ENCODE measurements at regions not wholly inside any gene's neighbourhood (a gene's known extent, or its start where the extent isn't known, plus 50 kb on each side); places are given as distances from the start of the nearest gene placed in this dataset.
"Not testable (repeated sequence)": the region's sequence is repeated elsewhere in the genome, so short reads cannot be mapped to it uniquely, and the experiment has no call there.

GRCh38 chr12:60529723-60530122 lies 933.9 kb downstream of the SLC16A7 start:
- no peak overlapping the region for H3K27ac ChIP-seq (ENCODE audit: low read depth, low read length)
- no peaks in the 10 kb centered on the region for H3K4me1 ChIP-seq (ENCODE audit: control insufficient read depth in 3 of 3, insufficient read depth in 3 of 3, low read length in 3 of 3)
- H3K4me3 ChIP-seq (ENCODE audit: low read length in 3 of 3), result no peak overlapping the region
- no peaks in the 10 kb centered on the region for H3K9me3 ChIP-seq (ENCODE audit: control insufficient read depth in 3 of 3, low read length in 3 of 3)
- H3K27me3 ChIP-seq (ENCODE audit: control insufficient read depth in 3 of 3, insufficient read depth in 3 of 3, low read length in 3 of 3), result no peaks in the 10 kb centered on the region
- no peak overlapping the region for H3K9ac ChIP-seq (ENCODE audit: low read depth in 1 of 3, low read length in 3 of 3)
- H3K36me3 ChIP-seq (ENCODE audit: control insufficient read depth in 3 of 3, insufficient read depth in 3 of 3, low read length in 3 of 3), result no peaks in the 10 kb centered on the region

GRCh38 chr12:60535363-60535762 lies 939.5 kb downstream of the SLC16A7 start:
- H3K4me1 ChIP-seq (ENCODE audit: control insufficient read depth in 3 of 3, insufficient read depth in 3 of 3, low read length in 3 of 3), result no peaks in the 10 kb centered on the region
- no peak overlapping the region for H3K27ac ChIP-seq (ENCODE audit: low read depth, low read length)
- H3K4me3 ChIP-seq (ENCODE audit: low read length in 3 of 3), result no peak overlapping the region
- no peak overlapping the region for H3K9ac ChIP-seq (ENCODE audit: low read depth in 1 of 3, low read length in 3 of 3)
- H3K9me3 ChIP-seq (ENCODE audit: control insufficient read depth in 3 of 3, low read length in 3 of 3), result no peaks in the 10 kb centered on the region
- H3K36me3 ChIP-seq (ENCODE audit: control insufficient read depth in 3 of 3, insufficient read depth in 3 of 3, low read length in 3 of 3), result no peaks in the 10 kb centered on the region
- H3K27me3 ChIP-seq (ENCODE audit: control insufficient read depth in 3 of 3, insufficient read depth in 3 of 3, low read length in 3 of 3), result no peaks in the 10 kb centered on the region

- Histone ChIP-seq H3K4me3 (ENCODE audit: low read length in 3 of 3) (no peak overlapping the region), H3K9me3 (ENCODE audit: control insufficient read depth in 3 of 3, low read length in 3 of 3) (no peaks in the 10 kb centered on the region), H3K27ac (ENCODE audit: low read depth, low read length) (no peak overlapping the region), H3K9ac (ENCODE audit: low read depth in 1 of 3, low read length in 3 of 3) (no peak overlapping the region), H3K27me3 (ENCODE audit: control insufficient read depth in 3 of 3, insufficient read depth in 3 of 3, low read length in 3 of 3) (no peaks in the 10 kb centered on the region), H3K4me1 (ENCODE audit: control insufficient read depth in 3 of 3, insufficient read depth in 3 of 3, low read length in 3 of 3) (no peaks in the 10 kb centered on the region), H3K36me3 (ENCODE audit: control insufficient read depth in 3 of 3, insufficient read depth in 3 of 3, low read length in 3 of 3) (no peaks in the 10 kb centered on the region)
Observed at GRCh38 chr12:60539592-60539991, 943.8 kb downstream of the SLC16A7 start.

GRCh38 chr12:60568914-60569313 lies 973.1 kb downstream of the SLC16A7 start:
- Histone ChIP-seq H3K4me1 (ENCODE audit: control insufficient read depth in 3 of 3, insufficient read depth in 3 of 3, low read length in 3 of 3) (no peaks in the 10 kb centered on the region), H3K27me3 (ENCODE audit: control insufficient read depth in 3 of 3, insufficient read depth in 3 of 3, low read length in 3 of 3) (no peaks in the 10 kb centered on the region), H3K4me3 (ENCODE audit: low read length in 3 of 3) (no peak overlapping the region), H3K27ac (ENCODE audit: low read depth, low read length) (no peak overlapping the region), H3K36me3 (ENCODE audit: control insufficient read depth in 3 of 3, insufficient read depth in 3 of 3, low read length in 3 of 3) (no peaks in the 10 kb centered on the region), H3K9me3 (ENCODE audit: control insufficient read depth in 3 of 3, low read length in 3 of 3) (no peaks in the 10 kb centered on the region), H3K9ac (ENCODE audit: low read depth in 1 of 3, low read length in 3 of 3) (no peak overlapping the region)

- H3K4me3 ChIP-seq (ENCODE audit: low read length in 3 of 3), result no peak overlapping the region
- H3K27ac ChIP-seq (ENCODE audit: low read depth, low read length), result no peak overlapping the region
- no peaks in the 10 kb centered on the region for H3K36me3 ChIP-seq (ENCODE audit: control insufficient read depth in 3 of 3, insufficient read depth in 3 of 3, low read length in 3 of 3)
- H3K9me3 ChIP-seq (ENCODE audit: control insufficient read depth in 3 of 3, low read length in 3 of 3), result no peaks in the 10 kb centered on the region
- H3K27me3 ChIP-seq (ENCODE audit: control insufficient read depth in 3 of 3, insufficient read depth in 3 of 3, low read length in 3 of 3), result no peaks in the 10 kb centered on the region
- H3K9ac ChIP-seq (ENCODE audit: low read depth in 1 of 3, low read length in 3 of 3), result no peak overlapping the region
- no peaks in the 10 kb centered on the region for H3K4me1 ChIP-seq (ENCODE audit: control insufficient read depth in 3 of 3, insufficient read depth in 3 of 3, low read length in 3 of 3)
Observed at GRCh38 chr12:60577607-60578006, 981.8 kb downstream of the SLC16A7 start.

GRCh38 chr12:60587664-60588063 lies 991.8 kb downstream of the SLC16A7 start:
- not testable (repeated sequence) for H3K27me3 ChIP-seq (ENCODE audit: control insufficient read depth in 3 of 3, insufficient read depth in 3 of 3, low read length in 3 of 3); H3K9ac ChIP-seq (ENCODE audit: low read depth in 1 of 3, low read length in 3 of 3); H3K4me3 ChIP-seq (ENCODE audit: low read length in 3 of 3); H3K4me1 ChIP-seq (ENCODE audit: control insufficient read depth in 3 of 3, insufficient read depth in 3 of 3, low read length in 3 of 3); H3K36me3 ChIP-seq (ENCODE audit: control insufficient read depth in 3 of 3, insufficient read depth in 3 of 3, low read length in 3 of 3); H3K27ac ChIP-seq (ENCODE audit: low read depth, low read length); H3K9me3 ChIP-seq (ENCODE audit: control insufficient read depth in 3 of 3, low read length in 3 of 3)

GRCh38 chr12:60594035-60594711 lies 998.3 kb downstream of the SLC16A7 start:
- H3K4me3 ChIP-seq (ENCODE audit: low read length in 3 of 3), result no peak overlapping the region
- no peak overlapping the region for H3K27ac ChIP-seq (ENCODE audit: low read depth, low read length)
- H3K27me3 ChIP-seq (ENCODE audit: control insufficient read depth in 3 of 3, insufficient read depth in 3 of 3, low read length in 3 of 3), result no peaks in the 10 kb centered on the region
- H3K9me3 ChIP-seq (ENCODE audit: control insufficient read depth in 3 of 3, low read length in 3 of 3), result no peaks in the 10 kb centered on the region
- no peak overlapping the region for H3K9ac ChIP-seq (ENCODE audit: low read depth in 1 of 3, low read length in 3 of 3)
- no peaks in the 10 kb centered on the region for H3K4me1 ChIP-seq (ENCODE audit: control insufficient read depth in 3 of 3, insufficient read depth in 3 of 3, low read length in 3 of 3)
- H3K36me3 ChIP-seq (ENCODE audit: control insufficient read depth in 3 of 3, insufficient read depth in 3 of 3, low read length in 3 of 3), result no peaks in the 10 kb centered on the region

- Histone ChIP-seq H3K36me3 (ENCODE audit: control insufficient read depth in 3 of 3, insufficient read depth in 3 of 3, low read length in 3 of 3) (no peaks in the 10 kb centered on the region), H3K9ac (ENCODE audit: low read depth in 1 of 3, low read length in 3 of 3) (no peak overlapping the region), H3K9me3 (ENCODE audit: control insufficient read depth in 3 of 3, low read length in 3 of 3) (no peaks in the 10 kb centered on the region), H3K4me3 (ENCODE audit: low read length in 3 of 3) (no peak overlapping the region), H3K27ac (ENCODE audit: low read depth, low read length) (no peak overlapping the region), H3K4me1 (ENCODE audit: control insufficient read depth in 3 of 3, insufficient read depth in 3 of 3, low read length in 3 of 3) (no peaks in the 10 kb centered on the region), H3K27me3 (ENCODE audit: control insufficient read depth in 3 of 3, insufficient read depth in 3 of 3, low read length in 3 of 3) (no peaks in the 10 kb centered on the region)
Observed at GRCh38 chr12:60602601-60603000, 1006.8 kb downstream of the SLC16A7 start.

- not testable (repeated sequence) for H3K4me3 ChIP-seq (ENCODE audit: low read length in 3 of 3); H3K27me3 ChIP-seq (ENCODE audit: control insufficient read depth in 3 of 3, insufficient read depth in 3 of 3, low read length in 3 of 3); H3K36me3 ChIP-seq (ENCODE audit: control insufficient read depth in 3 of 3, insufficient read depth in 3 of 3, low read length in 3 of 3); H3K4me1 ChIP-seq (ENCODE audit: control insufficient read depth in 3 of 3, insufficient read depth in 3 of 3, low read length in 3 of 3); H3K9ac ChIP-seq (ENCODE audit: low read depth in 1 of 3, low read length in 3 of 3); H3K27ac ChIP-seq (ENCODE audit: low read depth, low read length); H3K9me3 ChIP-seq (ENCODE audit: control insufficient read depth in 3 of 3, low read length in 3 of 3)
Observed at GRCh38 chr12:60603475-60603874, 1007.6 kb downstream of the SLC16A7 start.

GRCh38 chr12:60616400-60616799 lies 1020.6 kb downstream of the SLC16A7 start:
- Histone ChIP-seq H3K9ac (ENCODE audit: low read depth in 1 of 3, low read length in 3 of 3) (no peak overlapping the region), H3K27me3 (ENCODE audit: control insufficient read depth in 3 of 3, insufficient read depth in 3 of 3, low read length in 3 of 3) (no peaks in the 10 kb centered on the region)

More at GRCh38 chr12:60616400-60616799, 1020.6 kb downstream of the SLC16A7 start:
- H3K4me1 ChIP-seq (ENCODE audit: control insufficient read depth in 3 of 3, insufficient read depth in 3 of 3, low read length in 3 of 3), result no peaks in the 10 kb centered on the region
- H3K4me3 ChIP-seq (ENCODE audit: low read length in 3 of 3), result no peak overlapping the region
- H3K36me3 ChIP-seq (ENCODE audit: control insufficient read depth in 3 of 3, insufficient read depth in 3 of 3, low read length in 3 of 3), result no peaks in the 10 kb centered on the region
- peaks cover 2 to 4% (median 2%) of the 10 kb centered on the region in 3 donors for H3K9me3 ChIP-seq (ENCODE audit: control insufficient read depth in 3 of 3, low read length in 3 of 3)
- no peak overlapping the region for H3K27ac ChIP-seq (ENCODE audit: low read depth, low read length)

Data from skeletal muscle tissue (tissue), 3 donors.